ENCODE measurements at regions not wholly inside any gene's neighbourhood (a gene's known extent, or its start where the extent isn't known, plus 50 kb on each side); places are given as distances from the start of the nearest gene placed in this dataset.

GRCh38 chr14:58731465-58732293 is 93.9 kb downstream of the DACT1 start:
- TF ChIP-seq, protein P1, sequence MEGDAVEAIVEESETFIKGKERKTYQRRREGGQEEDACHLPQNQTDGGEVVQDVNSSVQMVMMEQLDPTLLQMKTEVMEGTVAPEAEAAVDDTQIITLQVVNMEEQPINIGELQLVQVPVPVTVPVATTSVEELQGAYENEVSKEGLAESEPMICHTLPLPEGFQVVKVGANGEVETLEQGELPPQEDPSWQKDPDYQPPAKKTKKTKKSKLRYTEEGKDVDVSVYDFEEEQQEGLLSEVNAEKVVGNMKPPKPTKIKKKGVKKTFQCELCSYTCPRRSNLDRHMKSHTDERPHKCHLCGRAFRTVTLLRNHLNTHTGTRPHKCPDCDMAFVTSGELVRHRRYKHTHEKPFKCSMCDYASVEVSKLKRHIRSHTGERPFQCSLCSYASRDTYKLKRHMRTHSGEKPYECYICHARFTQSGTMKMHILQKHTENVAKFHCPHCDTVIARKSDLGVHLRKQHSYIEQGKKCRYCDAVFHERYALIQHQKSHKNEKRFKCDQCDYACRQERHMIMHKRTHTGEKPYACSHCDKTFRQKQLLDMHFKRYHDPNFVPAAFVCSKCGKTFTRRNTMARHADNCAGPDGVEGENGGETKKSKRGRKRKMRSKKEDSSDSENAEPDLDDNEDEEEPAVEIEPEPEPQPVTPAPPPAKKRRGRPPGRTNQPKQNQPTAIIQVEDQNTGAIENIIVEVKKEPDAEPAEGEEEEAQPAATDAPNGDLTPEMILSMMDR (IDR thresholded peaks at IDR 0.05): no peak
- no peak for TF ChIP-seq EZH2 (IDR thresholded peaks at IDR 0.05; ENCODE audit: borderline replicate concordance, insufficient read depth, low read depth, low read length, poor library complexity, severe bottlenecking)

Data from B cell (primary cell).